ENCODE measurements at regions not wholly inside any gene's neighbourhood (a gene's known extent, or its start where the extent isn't known, plus 50 kb on each side); places are given as distances from the start of the nearest gene placed in this dataset.

DNA sequence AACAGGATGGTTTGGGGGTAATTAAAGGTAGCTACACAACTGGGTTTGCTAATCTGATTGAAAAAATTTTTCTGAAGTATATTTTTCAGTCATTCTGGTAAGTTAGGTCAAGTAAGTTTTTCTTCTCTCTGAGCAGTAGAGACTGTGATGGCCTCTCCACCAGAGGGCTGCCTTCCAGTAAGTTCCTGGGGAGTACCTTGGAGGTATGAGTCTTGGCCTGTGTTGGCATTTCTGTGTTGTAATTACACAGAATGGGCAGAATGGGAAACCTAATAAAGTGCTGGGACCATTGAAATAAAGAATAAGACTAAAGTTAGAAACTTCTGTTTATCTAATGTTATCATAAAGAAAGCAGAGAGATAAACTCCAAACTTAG, 430.8 kb downstream of the ARHGEF28 start:
- no peak overlapping the region for H3K9ac ChIP-seq (ENCODE audit: low read depth, low read length)

DNA sequence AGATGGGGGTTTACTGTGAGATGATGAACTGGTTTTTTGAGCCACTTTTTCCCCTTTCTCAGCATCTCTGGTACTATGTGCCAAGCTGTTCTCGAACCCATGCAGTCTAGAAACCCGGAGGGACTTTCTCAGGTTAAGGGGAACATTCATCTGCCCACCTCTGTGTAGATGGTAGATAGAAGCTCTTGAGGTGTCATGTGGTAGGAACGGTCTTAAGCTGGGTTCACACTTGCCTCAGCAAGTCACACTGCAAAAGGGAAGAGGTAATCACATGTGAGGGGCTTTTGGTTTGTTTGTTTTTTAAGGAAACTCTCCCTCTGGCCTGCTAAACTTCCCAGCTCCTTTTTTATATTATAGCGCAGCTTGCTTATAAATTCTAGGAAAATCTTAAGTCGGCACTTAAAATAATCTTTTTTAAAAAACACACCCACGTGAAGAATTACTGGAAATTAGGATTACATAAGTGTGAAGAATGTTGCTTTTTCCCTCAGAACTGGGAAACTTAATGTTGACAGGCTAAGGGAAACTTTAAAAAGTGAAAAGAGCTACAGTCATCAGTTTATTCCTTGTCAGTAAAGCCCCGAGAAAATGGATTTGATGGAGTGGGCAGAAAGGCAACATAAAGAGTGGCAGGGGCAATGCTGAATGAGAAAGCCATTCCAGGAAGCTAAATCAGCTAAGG, 430.3 kb downstream of the ARHGEF28 start:
- H3K27ac ChIP-seq (ENCODE audit: low read length): no peak overlapping the region
- H3K36me3 ChIP-seq (ENCODE audit: insufficient read depth, low read depth, low read length): no peaks in the 10 kb centered on the region
- H3K27me3 ChIP-seq (ENCODE audit: insufficient read depth, low read length): no peaks in the 10 kb centered on the region
- no peaks in the 10 kb centered on the region for H3K4me1 ChIP-seq (ENCODE audit: insufficient read depth, low read length)
- no peak overlapping the region for H3K9ac ChIP-seq (ENCODE audit: low read depth, low read length)
- no peaks in the 10 kb centered on the region for H3K9me3 ChIP-seq (ENCODE audit: insufficient read depth, low read depth, low read length)
- H3K4me3 ChIP-seq (ENCODE audit: low read length): no peak overlapping the region

More for the DNA sequence above, 430.8 kb downstream of the ARHGEF28 start:
- H3K9me3 ChIP-seq (ENCODE audit: insufficient read depth, low read depth, low read length): no peaks in the 10 kb centered on the region
- H3K4me1 ChIP-seq (ENCODE audit: insufficient read depth, low read length): no peaks in the 10 kb centered on the region
- H3K27me3 ChIP-seq (ENCODE audit: insufficient read depth, low read length): no peaks in the 10 kb centered on the region
- H3K27ac ChIP-seq (ENCODE audit: low read length): no peak overlapping the region
- H3K36me3 ChIP-seq (ENCODE audit: insufficient read depth, low read depth, low read length): no peaks in the 10 kb centered on the region
- H3K4me3 ChIP-seq (ENCODE audit: low read length): no peak overlapping the region

DNA sequence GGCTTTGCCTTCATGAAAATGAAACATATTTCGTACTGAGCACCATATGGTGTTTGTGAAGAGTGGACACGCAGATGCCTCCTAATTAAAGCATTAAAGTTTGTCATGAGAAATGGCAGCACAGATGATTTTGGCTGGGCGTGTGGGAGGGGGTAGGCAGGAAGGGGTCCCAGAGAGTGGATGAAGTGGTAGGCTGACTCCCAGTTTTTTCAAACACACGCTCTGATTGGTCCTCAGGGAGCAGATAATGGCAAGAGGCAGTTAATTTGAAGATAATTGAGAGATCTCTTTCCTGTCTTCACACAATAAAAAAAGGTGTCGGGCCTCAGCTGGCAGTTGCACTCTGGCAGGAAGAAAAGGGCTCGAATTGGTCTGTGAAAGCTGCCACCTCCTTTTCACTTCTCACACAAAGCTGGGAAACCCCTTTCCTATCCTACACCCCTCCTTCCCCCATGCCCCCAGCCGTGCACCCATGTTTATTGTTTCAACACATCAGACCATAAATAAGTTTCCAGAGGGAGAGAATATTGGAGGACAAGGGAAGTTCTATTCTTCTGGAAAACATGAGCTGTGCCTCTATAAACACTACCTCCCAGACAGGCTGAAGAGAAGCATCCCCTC, 429.6 kb downstream of the ARHGEF28 start:
- Histone ChIP-seq H3K27me3 (ENCODE audit: insufficient read depth, low read length) (no peaks in the 10 kb centered on the region), H3K9me3 (ENCODE audit: insufficient read depth, low read depth, low read length) (no peaks in the 10 kb centered on the region), H3K4me1 (ENCODE audit: insufficient read depth, low read length) (no peaks in the 10 kb centered on the region), H3K27ac (ENCODE audit: low read length) (no peak overlapping the region), H3K9ac (ENCODE audit: low read depth, low read length) (no peak overlapping the region), H3K36me3 (ENCODE audit: insufficient read depth, low read depth, low read length) (no peaks in the 10 kb centered on the region), H3K4me3 (ENCODE audit: low read length) (no peak overlapping the region)

DNA sequence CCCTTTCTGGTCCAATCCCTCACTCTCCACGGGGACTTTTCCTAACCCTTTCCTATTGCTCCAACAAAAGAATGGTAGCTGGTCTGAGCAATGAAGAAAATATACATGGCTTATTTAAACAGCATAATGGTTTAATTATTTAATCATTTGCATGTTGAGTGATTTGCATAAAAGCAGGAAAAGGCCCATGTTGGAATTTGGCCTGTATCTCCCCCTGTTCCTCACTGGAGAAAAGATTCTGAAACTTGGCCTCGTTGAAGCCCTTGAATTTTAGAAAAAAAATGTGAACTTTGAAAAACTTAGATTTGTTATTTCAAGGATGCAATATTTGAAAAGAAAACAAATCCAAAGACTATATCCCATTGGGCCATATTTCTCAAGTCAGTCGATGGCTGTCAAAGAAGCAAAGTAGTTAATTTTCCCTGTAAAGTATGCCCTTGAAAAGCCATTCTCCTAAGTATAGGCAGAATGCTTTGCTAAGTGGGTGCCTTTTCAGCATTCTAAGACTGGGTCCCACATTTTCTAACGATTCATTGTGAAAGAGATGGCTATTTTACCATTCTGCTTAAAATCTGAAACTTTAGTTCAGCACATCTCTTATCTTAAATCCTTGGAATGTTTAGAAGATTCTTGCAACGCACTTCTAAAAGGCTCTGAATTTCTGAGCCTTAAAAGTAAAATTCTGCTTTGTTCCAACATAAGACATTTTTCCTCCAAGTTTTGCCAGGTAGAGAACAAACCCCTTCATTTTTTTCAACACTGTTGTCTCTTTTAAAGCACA, 428.8 kb downstream of the ARHGEF28 start:
- no peaks in the 10 kb centered on the region for H3K9me3 ChIP-seq (ENCODE audit: insufficient read depth, low read depth, low read length)
- H3K27ac ChIP-seq (ENCODE audit: low read length): no peak overlapping the region
- no peak overlapping the region for H3K4me3 ChIP-seq (ENCODE audit: low read length)
- H3K4me1 ChIP-seq (ENCODE audit: insufficient read depth, low read length): no peaks in the 10 kb centered on the region
- no peak overlapping the region for H3K9ac ChIP-seq (ENCODE audit: low read depth, low read length)
- no peaks in the 10 kb centered on the region for H3K36me3 ChIP-seq (ENCODE audit: insufficient read depth, low read depth, low read length)
- no peaks in the 10 kb centered on the region for H3K27me3 ChIP-seq (ENCODE audit: insufficient read depth, low read length)

DNA sequence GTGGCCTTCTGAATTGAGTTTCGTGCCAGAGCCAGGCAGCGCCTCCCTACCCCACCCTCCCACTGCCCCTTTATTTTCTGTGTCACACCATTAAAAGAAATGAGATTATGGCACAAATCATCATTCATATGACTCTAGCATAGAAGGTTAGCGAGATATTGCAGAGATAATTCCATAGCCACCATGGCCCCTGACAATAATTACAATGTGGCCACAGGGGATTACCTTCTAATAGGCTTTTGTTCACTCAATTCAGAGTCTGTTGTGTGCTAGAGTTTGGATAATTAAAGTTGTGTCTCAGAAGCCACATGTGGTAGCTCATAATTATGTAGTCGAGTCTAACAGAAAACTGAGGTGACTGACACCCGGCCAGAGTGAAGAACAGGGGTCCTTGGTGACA, 428.1 kb downstream of the ARHGEF28 start:
- no peaks in the 10 kb centered on the region for H3K36me3 ChIP-seq (ENCODE audit: insufficient read depth, low read depth, low read length)
- no peaks in the 10 kb centered on the region for H3K9me3 ChIP-seq (ENCODE audit: insufficient read depth, low read depth, low read length)
- H3K4me3 ChIP-seq (ENCODE audit: low read length): no peak overlapping the region
- no peak overlapping the region for H3K27ac ChIP-seq (ENCODE audit: low read length)
- H3K4me1 ChIP-seq (ENCODE audit: insufficient read depth, low read length): no peaks in the 10 kb centered on the region
- no peak overlapping the region for H3K9ac ChIP-seq (ENCODE audit: low read depth, low read length)
- no peaks in the 10 kb centered on the region for H3K27me3 ChIP-seq (ENCODE audit: insufficient read depth, low read length)

DNA sequence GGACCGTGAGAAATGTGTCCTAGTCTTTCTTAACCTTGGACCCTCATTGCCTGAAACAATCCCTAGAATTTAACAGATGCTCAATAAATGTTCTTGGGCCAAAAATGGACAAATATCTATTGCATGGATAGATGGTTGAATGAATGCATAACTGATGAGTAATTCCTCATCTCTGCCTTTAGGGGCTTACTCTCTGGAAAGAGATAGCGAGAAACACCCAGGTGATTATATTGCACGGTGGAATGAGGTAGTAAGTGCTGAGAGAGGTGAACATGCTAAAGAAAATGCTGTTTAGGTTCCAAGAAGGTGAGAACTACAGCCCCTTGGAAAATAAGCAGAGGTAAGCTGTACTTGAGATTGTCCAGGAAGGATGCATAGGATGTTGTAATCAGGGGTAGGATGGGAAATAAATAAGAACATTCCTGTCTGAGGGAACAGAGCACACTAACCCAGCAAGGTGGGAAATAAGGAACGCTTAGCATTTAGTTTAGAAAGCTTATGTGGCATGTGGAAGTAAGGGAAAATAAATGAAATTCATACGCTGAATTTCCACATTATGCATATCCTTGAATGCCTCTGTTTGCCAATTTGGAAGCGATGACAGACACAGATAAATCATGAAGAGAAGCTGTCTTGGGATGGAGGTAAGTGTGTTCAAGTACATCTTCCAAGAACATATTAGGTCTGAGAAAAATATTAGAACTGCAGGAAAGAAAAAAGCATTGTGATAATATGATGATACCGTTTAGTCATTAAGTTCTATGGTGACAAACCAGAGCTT, 426.6 kb downstream of the ARHGEF28 start:
- Histone ChIP-seq H3K4me3 (ENCODE audit: low read length) (no peak overlapping the region), H3K9me3 (ENCODE audit: insufficient read depth, low read depth, low read length) (no peaks in the 10 kb centered on the region), H3K9ac (ENCODE audit: low read depth, low read length) (no peak overlapping the region), H3K36me3 (ENCODE audit: insufficient read depth, low read depth, low read length) (no peaks in the 10 kb centered on the region), H3K4me1 (ENCODE audit: insufficient read depth, low read length) (no peaks in the 10 kb centered on the region), H3K27ac (ENCODE audit: low read length) (no peak overlapping the region), H3K27me3 (ENCODE audit: insufficient read depth, low read length) (no peaks in the 10 kb centered on the region)

DNA sequence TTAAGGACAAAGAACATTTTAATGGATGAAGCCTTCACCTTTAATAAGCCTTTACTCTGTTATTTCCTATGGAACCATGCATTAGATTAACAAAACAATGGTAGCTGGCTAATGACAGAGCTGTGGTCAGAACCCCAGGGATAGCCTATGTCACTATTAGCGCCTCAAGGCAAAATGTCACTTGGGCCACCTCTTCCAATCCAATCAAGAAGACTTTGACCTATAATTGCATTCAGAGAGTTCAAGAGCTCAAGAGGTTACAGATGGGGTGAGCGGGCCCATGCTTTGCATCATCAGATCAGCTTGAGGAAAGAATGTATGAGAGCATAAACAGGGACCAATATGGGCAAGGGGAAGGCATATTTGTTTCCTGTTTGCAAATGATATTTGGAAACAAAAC, 425.1 kb downstream of the ARHGEF28 start:
- Histone ChIP-seq H3K27me3 (ENCODE audit: insufficient read depth, low read length) (no peaks in the 10 kb centered on the region), H3K36me3 (ENCODE audit: insufficient read depth, low read depth, low read length) (no peaks in the 10 kb centered on the region), H3K4me3 (ENCODE audit: low read length) (no peak overlapping the region), H3K27ac (ENCODE audit: low read length) (no peak overlapping the region), H3K9me3 (ENCODE audit: insufficient read depth, low read depth, low read length) (no peaks in the 10 kb centered on the region), H3K9ac (ENCODE audit: low read depth, low read length) (no peak overlapping the region), H3K4me1 (ENCODE audit: insufficient read depth, low read length) (no peaks in the 10 kb centered on the region)

DNA sequence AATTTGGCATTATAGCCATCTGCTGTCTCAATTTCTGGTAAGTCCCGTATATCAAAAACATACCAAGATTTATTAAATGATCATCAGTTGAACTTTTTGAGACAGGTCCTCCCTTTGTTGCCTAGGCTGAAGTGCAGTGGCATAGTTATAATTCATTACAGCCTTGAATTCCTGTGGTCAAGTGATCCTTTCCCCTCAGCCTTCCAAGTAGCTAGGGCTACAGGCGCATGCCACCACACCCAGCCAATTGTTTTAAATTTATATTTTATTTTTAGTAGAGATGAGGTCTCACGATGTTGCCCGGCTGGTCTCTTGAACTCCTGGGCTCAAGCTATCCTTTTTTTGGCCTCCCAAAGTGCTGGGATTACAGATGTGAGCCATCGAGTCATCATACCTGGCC, 418.9 kb downstream of the ARHGEF28 start:
- Histone ChIP-seq H3K36me3 (ENCODE audit: insufficient read depth, low read depth, low read length) (no peaks in the 10 kb centered on the region), H3K27ac (ENCODE audit: low read length) (no peak overlapping the region), H3K9ac (ENCODE audit: low read depth, low read length) (no peak overlapping the region), H3K4me1 (ENCODE audit: insufficient read depth, low read length) (no peaks in the 10 kb centered on the region), H3K9me3 (ENCODE audit: insufficient read depth, low read depth, low read length) (no peaks in the 10 kb centered on the region), H3K27me3 (ENCODE audit: insufficient read depth, low read length) (no peaks in the 10 kb centered on the region), H3K4me3 (ENCODE audit: low read length) (no peak overlapping the region)

DNA sequence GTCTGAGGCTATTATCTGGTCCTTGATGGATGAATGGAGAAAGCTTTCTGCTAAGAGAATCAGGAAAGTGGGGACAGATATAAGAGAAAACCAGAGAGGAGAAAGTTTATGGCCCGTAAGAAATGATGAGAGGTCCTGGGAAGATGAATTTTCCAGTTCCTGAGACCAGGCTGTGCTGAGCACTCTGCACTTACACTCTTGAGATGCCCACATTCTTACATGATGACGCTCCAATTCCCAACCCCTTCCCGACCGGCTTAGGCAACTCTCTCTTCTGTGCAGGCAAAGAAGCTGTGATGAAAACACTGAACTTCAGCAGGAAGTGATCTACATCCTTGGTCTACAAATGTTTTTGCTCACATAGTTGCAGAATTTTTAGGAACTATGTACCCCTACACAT, 417.0 kb downstream of the ARHGEF28 start:
- no peak overlapping the region for H3K27ac ChIP-seq (ENCODE audit: low read length)
- no peak overlapping the region for H3K9ac ChIP-seq (ENCODE audit: low read depth, low read length)
- H3K9me3 ChIP-seq (ENCODE audit: insufficient read depth, low read depth, low read length): no peaks in the 10 kb centered on the region; the same call in 1 of the 2 replicates
- H3K36me3 ChIP-seq (ENCODE audit: insufficient read depth, low read depth, low read length): no peaks in the 10 kb centered on the region
- H3K4me1 ChIP-seq (ENCODE audit: insufficient read depth, low read length): peaks cover 2% of the 10 kb centered on the region; the same call in 1 of the 2 replicates
- H3K4me3 ChIP-seq (ENCODE audit: low read length): no peak overlapping the region
- H3K27me3 ChIP-seq (ENCODE audit: insufficient read depth, low read length): no peaks in the 10 kb centered on the region

DNA sequence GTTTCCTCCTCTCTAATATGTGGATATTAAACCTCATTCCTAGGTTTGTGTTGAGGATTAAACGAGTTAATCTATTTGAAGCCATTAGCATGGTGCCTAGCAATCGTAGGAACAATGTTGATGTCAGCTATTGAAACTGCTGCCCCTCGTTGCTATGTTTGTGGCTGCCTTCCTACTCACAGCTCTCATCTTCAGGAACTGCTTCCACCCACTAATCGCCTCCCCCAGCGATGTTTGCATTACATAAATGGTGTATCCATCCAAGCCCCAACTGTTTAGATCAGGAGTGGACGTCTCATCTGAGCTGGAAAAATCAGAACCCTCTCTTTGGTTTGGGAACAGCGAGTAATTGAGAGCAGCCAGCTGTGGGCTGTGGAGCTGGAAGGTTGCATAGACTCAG, 416.6 kb downstream of the ARHGEF28 start:
- Histone ChIP-seq H3K36me3 (ENCODE audit: insufficient read depth, low read depth, low read length) (no peaks in the 10 kb centered on the region), H3K4me1 (ENCODE audit: insufficient read depth, low read length) (peaks cover 5% of the 10 kb centered on the region; the same call in 1 of the 2 replicates), H3K9me3 (ENCODE audit: insufficient read depth, low read depth, low read length) (no peaks in the 10 kb centered on the region; the same call in 1 of the 2 replicates), H3K9ac (ENCODE audit: low read depth, low read length) (no peak overlapping the region), H3K4me3 (ENCODE audit: low read length) (no peak overlapping the region), H3K27me3 (ENCODE audit: insufficient read depth, low read length) (no peaks in the 10 kb centered on the region), H3K27ac (ENCODE audit: low read length) (no peak overlapping the region)

DNA sequence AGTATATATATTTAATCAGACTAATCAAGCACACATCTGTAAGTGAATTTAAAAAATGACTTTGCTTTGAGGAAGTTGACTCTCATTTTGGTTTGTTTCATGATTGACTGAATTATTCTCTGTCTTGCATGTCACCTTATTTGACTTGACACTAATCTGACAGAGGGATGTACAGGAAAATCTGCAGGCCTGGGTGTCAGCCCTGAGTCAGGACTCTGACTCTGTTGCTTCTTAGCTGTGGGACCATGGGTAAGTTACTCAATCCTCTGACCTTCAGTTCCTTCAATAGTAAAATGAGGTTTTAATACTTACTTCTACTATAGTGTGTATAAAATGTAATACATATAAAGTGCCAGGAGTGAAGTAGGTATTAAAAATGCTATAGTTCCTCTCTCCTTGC, 415.9 kb downstream of the ARHGEF28 start:
- Histone ChIP-seq H3K9ac (ENCODE audit: low read depth, low read length) (no peak overlapping the region), H3K27ac (ENCODE audit: low read length) (no peak overlapping the region), H3K27me3 (ENCODE audit: insufficient read depth, low read length) (no peaks in the 10 kb centered on the region), H3K4me3 (ENCODE audit: low read length) (no peak overlapping the region), H3K4me1 (ENCODE audit: insufficient read depth, low read length) (peaks cover 5% of the 10 kb centered on the region; the same call in 1 of the 2 replicates), H3K9me3 (ENCODE audit: insufficient read depth, low read depth, low read length) (no peaks in the 10 kb centered on the region; the same call in 1 of the 2 replicates), H3K36me3 (ENCODE audit: insufficient read depth, low read depth, low read length) (no peaks in the 10 kb centered on the region)
